ENCODE measurements at regions not wholly inside any gene's neighbourhood (a gene's known extent, or its start where the extent isn't known, plus 50 kb on each side); places are given as distances from the start of the nearest gene placed in this dataset.

DNA sequence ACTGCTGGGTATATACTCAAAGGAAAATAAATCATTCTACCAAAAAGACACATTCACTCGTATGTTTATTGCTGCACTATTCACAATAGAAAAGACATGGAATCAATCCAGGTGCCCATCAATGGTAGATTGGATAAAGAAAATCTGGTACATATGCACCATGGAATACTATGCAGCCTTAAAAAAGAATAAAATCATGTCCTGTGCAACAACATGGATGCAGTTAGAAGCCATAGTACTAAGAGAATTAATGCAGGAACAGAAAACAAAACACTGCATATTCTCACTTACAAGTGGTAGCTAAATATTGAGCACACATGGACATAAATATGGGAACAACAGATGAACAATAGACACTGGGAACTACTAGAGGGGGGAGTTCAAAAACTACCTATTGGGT, 96.3 kb downstream of the FAM76B start:
- POLR2A ChIA-PET (ENCODE audit: low non-redundant PET) = no interaction called here
- CTCF ChIA-PET = interaction anchor here (1.0 kb wide), 1 partner anchor 12 kb away, joined by 4 read pairs; no protein-coding TSS in a partner anchor
- H3K27ac ChIP-seq = no peak overlapping the region
- TF ChIP-seq, protein P1, sequence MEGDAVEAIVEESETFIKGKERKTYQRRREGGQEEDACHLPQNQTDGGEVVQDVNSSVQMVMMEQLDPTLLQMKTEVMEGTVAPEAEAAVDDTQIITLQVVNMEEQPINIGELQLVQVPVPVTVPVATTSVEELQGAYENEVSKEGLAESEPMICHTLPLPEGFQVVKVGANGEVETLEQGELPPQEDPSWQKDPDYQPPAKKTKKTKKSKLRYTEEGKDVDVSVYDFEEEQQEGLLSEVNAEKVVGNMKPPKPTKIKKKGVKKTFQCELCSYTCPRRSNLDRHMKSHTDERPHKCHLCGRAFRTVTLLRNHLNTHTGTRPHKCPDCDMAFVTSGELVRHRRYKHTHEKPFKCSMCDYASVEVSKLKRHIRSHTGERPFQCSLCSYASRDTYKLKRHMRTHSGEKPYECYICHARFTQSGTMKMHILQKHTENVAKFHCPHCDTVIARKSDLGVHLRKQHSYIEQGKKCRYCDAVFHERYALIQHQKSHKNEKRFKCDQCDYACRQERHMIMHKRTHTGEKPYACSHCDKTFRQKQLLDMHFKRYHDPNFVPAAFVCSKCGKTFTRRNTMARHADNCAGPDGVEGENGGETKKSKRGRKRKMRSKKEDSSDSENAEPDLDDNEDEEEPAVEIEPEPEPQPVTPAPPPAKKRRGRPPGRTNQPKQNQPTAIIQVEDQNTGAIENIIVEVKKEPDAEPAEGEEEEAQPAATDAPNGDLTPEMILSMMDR (conservative IDR thresholded peaks at IDR 0.05; ENCODE audit: low read depth) = no peak
- no peak for DNase-seq (ENCODE audit: low spot score)

DNA sequence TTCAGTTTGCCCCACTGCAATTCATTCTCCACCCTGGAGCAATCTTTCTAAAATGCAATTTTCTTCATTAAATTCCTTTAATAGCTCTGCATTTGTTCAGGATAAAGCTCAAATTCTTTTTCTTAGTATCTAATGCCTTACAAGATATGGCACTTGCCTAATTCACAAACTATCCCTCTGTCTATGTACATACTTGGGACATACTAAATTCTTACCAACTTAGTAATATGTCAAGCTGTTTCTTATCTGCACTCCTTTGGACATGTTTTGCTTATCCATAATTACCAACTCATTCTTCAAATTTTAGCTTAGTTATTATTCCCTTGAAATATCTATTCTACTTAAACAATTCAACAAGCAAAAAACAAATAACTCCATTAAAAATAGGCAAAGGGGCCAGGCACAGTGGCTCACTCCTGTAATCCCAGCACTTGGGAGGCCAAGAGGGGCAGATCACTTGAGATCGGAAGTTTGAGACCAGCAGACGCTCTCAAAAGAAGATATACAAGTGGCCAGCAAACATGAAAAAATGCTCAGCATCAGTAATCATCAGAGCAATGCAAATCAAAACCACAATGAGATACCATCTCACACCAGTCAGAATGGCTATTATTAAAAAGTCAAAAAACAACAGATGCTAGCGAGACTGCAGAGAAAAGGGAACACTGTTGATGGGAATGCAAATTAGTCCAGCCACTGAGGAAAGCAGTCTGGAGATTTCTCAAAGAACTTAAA, 96.9 kb downstream of the FAM76B start:
- POLR2A ChIA-PET (ENCODE audit: low non-redundant PET) = no interaction called here

GRCh38 chr11:95690100-95690499, 99.5 kb downstream of the FAM76B start:
- TF ChIP-seq, protein P1 (conservative IDR thresholded peaks at IDR 0.05; ENCODE audit: low read depth) = no peak
- DNase-seq (ENCODE audit: low spot score) = no peak
- CTCF ChIA-PET = no interaction called here

More for the DNA sequence above, 96.9 kb downstream of the FAM76B start:
- no peak for DNase-seq (ENCODE audit: low spot score)
- H3K27ac ChIP-seq = no peak overlapping the region
- CTCF ChIA-PET = no interaction called here
- TF ChIP-seq, protein P1 (conservative IDR thresholded peaks at IDR 0.05; ENCODE audit: low read depth) = no peak

GRCh38 chr11:95688501-95689222, 100.9 kb downstream of the FAM76B start:
- TF ChIP-seq, protein P1 (conservative IDR thresholded peaks at IDR 0.05; ENCODE audit: low read depth) = no peak
- no peak overlapping the region for H3K27ac ChIP-seq
- no peak for DNase-seq (ENCODE audit: low spot score)
- POLR2A ChIA-PET (ENCODE audit: low non-redundant PET) = no interaction called here
- CTCF ChIA-PET = interaction anchor here (1.1 kb wide), 1 partner anchor 17 kb away, joined by 3 read pairs; no protein-coding TSS in a partner anchor

More at GRCh38 chr11:95690100-95690499, 99.5 kb downstream of the FAM76B start:
- POLR2A ChIA-PET (ENCODE audit: low non-redundant PET) = no interaction called here
- H3K27ac ChIP-seq = no peak overlapping the region

DNA sequence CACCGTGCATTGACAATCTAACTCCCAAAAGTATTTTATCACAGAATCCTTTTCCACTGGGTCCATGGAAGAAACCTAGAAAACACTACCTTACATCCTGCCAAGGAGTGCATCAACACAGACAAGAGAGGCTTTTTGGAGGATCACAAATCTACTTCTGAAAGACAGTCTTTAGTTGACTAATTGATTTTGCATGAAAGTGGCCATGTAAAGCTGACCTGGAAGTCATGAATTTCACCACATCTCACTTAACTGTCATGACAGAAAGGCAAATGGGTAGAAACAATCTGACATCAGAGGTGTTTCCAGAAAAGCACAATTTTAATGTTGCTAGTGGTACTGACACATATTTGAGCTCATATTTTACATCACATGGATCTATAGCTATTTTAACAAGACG, 101.6 kb downstream of the FAM76B start:
- ChIA-PET CTCF (interaction anchor here (1.1 kb wide), 1 partner anchor 17 kb away, joined by 3 read pairs; no protein-coding TSS in a partner anchor), POLR2A (ENCODE audit: low non-redundant PET) (no interaction called here)
- TF ChIP-seq, protein P1 (conservative IDR thresholded peaks at IDR 0.05; ENCODE audit: low read depth) = no peak
- no peak overlapping the region for H3K27ac ChIP-seq
- no peak for DNase-seq (ENCODE audit: low spot score)

DNA sequence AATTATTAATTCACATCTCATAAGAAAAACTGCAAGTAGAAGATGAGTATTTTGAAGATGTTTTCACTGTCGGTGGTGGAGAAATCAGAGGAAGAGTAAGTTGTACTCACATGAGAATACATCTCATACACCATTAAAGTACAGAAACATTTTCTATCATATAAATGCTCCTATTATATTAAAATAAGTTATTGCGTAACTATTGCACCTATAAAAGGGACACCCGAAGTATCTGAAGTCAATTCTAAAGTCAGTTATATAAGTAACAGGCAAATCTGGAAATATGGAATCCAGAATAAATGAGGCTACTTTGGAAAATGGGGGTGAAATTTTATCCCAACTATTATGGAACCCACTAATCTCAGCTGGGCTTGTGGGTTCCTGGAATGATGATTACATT, 103.3 kb downstream of the FAM76B start:
- no peak for DNase-seq (ENCODE audit: low spot score)
- CTCF ChIA-PET = no interaction called here
- TF ChIP-seq, protein P1 (conservative IDR thresholded peaks at IDR 0.05; ENCODE audit: low read depth) = no peak
- H3K27ac ChIP-seq = no peak overlapping the region
- POLR2A ChIA-PET (ENCODE audit: low non-redundant PET) = no interaction called here

Data from RWPE1 (cell line).